GM21528 (cell line): ENCODE measurements at regions not wholly inside any gene's neighbourhood (a gene's known extent, or its start where the extent isn't known, plus 50 kb on each side); places are given as distances from the start of the nearest gene placed in this dataset.

Experiments used
- ATAC-seq: cut with Tn5 transposase; IDR thresholded peaks from one replicate; pipeline ENCODE4 v1.9.1; 2021; ENCODE audit warnings: mild to moderate bottlenecking, moderate library complexity; ENCODE audit not compliant: unreplicated experiment, low FRiP score

GRCh38 chr20:39492223-39492797, 530.2 kb downstream of the DHX35 start:
- no peak for ATAC-seq

- ATAC-seq: no peak
Observed at GRCh38 chr20:39491711-39492110, 529.6 kb downstream of the DHX35 start.

GRCh38 chr20:39489986-39490560, 527.9 kb downstream of the DHX35 start:
- no peak for ATAC-seq

- ATAC-seq: no peak
Observed at GRCh38 chr20:39480276-39481043, 518.3 kb downstream of the DHX35 start.

GRCh38 chr20:39479196-39479810, 517.2 kb downstream of the DHX35 start:
- no peak for ATAC-seq

- no peak for ATAC-seq
Observed at GRCh38 chr20:39474879-39475278, 512.7 kb downstream of the DHX35 start.

- ATAC-seq: no peak
Observed at GRCh38 chr20:39473536-39473935, 511.4 kb downstream of the DHX35 start.

- no peak for ATAC-seq
Observed at GRCh38 chr20:39468703-39469102, 506.6 kb downstream of the DHX35 start.

- ATAC-seq: no peak
Observed at GRCh38 chr20:39464238-39464637, 502.1 kb downstream of the DHX35 start.

GRCh38 chr20:39462416-39462945, 500.3 kb downstream of the DHX35 start:
- ATAC-seq: no peak

- ATAC-seq: no peak
Observed at GRCh38 chr20:39458452-39458851, 496.3 kb downstream of the DHX35 start.

- no peak for ATAC-seq
Observed at GRCh38 chr20:39453890-39454289, 491.7 kb downstream of the DHX35 start.

- no peak for ATAC-seq
Observed at GRCh38 chr20:39452583-39453340, 490.6 kb downstream of the DHX35 start.

GRCh38 chr20:39451386-39451785, 489.2 kb downstream of the DHX35 start:
- ATAC-seq: no peak

- no peak for ATAC-seq
Observed at GRCh38 chr20:39446397-39446796, 484.3 kb downstream of the DHX35 start.

GRCh38 chr20:39445095-39445494, 483.0 kb downstream of the DHX35 start:
- ATAC-seq: no peak

- ATAC-seq: no peak
Observed at GRCh38 chr20:39433466-39433865, 471.3 kb downstream of the DHX35 start.

GRCh38 chr20:39431091-39431880, 469.1 kb downstream of the DHX35 start:
- no peak for ATAC-seq

GRCh38 chr20:39429726-39430125, 467.6 kb downstream of the DHX35 start:
- no peak for ATAC-seq
